ENCODE measurements at regions not wholly inside any gene's neighbourhood (a gene's known extent, or its start where the extent isn't known, plus 50 kb on each side); places are given as distances from the start of the nearest gene placed in this dataset.

GRCh38 chr13:50700664-50701305 is 142.7 kb downstream of the DLEU7 start:
- TF ChIP-seq CTCF (IDR thresholded peaks at IDR 0.05 in 8 of 11, conservative IDR thresholded peaks at IDR 0.05 in 3 of 11) (no peak), POLR2AphosphoS5 (IDR thresholded peaks at IDR 0.05) (no peak), POLR2A (IDR thresholded peaks at IDR 0.05) (no peak)
